Colon (tissue), 2 donors: ENCODE measurements at regions not wholly inside any gene's neighbourhood (a gene's known extent, or its start where the extent isn't known, plus 50 kb on each side); places are given as distances from the start of the nearest gene placed in this dataset.
"Not testable (repeated sequence)": the region's sequence is repeated elsewhere in the genome, so short reads cannot be mapped to it uniquely, and the experiment has no call there.

Experiments
- FAIRE-seq: peaks from 2 replicates; lab custom pipeline; 2012; peaks lifted over from hg19 to GRCh38; lab: Jason Lieb, UNC
- donor health status: control.
- donor health status: control.

- FAIRE-seq = no peak
These were observed 131.3 kb upstream of the CCDC180 start for GRCh38 chr9:97176206-97176605.

GRCh38 chr9:97168174-97168573, 129.2 kb upstream of the CTSV start:
- not testable (repeated sequence) for FAIRE-seq

- not testable (repeated sequence) for FAIRE-seq
These were observed 127.7 kb upstream of the CTSV start for GRCh38 chr9:97166496-97167138.

- FAIRE-seq = no peak
These were observed 121.3 kb upstream of the CTSV start for GRCh38 chr9:97160255-97160654.

- FAIRE-seq = not testable (repeated sequence)
These were observed 119.8 kb upstream of the CTSV start for GRCh38 chr9:97158722-97159121.

GRCh38 chr9:97155441-97155840, 116.5 kb upstream of the CTSV start:
- not testable (repeated sequence) for FAIRE-seq

- FAIRE-seq = no peak
These were observed 115.0 kb upstream of the CTSV start for GRCh38 chr9:97153967-97154366.

GRCh38 chr9:97153160-97153559, 114.2 kb upstream of the CTSV start:
- FAIRE-seq = not testable (repeated sequence)

- FAIRE-seq = not testable (repeated sequence)
These were observed 111.5 kb upstream of the CTSV start for GRCh38 chr9:97150471-97150870.

- not testable (repeated sequence) for FAIRE-seq
These were observed 109.5 kb upstream of the CTSV start for GRCh38 chr9:97148428-97148827.

GRCh38 chr9:97145680-97146079, 106.7 kb upstream of the CTSV start:
- not testable (repeated sequence) for FAIRE-seq

GRCh38 chr9:97140566-97140965, 101.6 kb upstream of the CTSV start:
- no peak for FAIRE-seq

- FAIRE-seq = no peak
These were observed 97.5 kb upstream of the CTSV start for GRCh38 chr9:97136421-97136820.

- not testable (repeated sequence) for FAIRE-seq
These were observed 95.0 kb upstream of the CTSV start for GRCh38 chr9:97133966-97134365.

GRCh38 chr9:97132865-97133264, 93.9 kb upstream of the CTSV start:
- no peak for FAIRE-seq

- not testable (repeated sequence) for FAIRE-seq
These were observed 91.9 kb upstream of the CTSV start for GRCh38 chr9:97130864-97131263.

GRCh38 chr9:97130387-97130786, 91.4 kb upstream of the CTSV start:
- not testable (repeated sequence) for FAIRE-seq

GRCh38 chr9:97128919-97129318, 90.0 kb upstream of the CTSV start:
- FAIRE-seq = no peak

GRCh38 chr9:97124256-97124655, 85.3 kb upstream of the CTSV start:
- FAIRE-seq = no peak

- FAIRE-seq = no peak
These were observed 71.8 kb upstream of the CTSV start for GRCh38 chr9:97110696-97111095.

GRCh38 chr9:97109194-97109811, 70.4 kb upstream of the CTSV start:
- no peak for FAIRE-seq

- not testable (repeated sequence) for FAIRE-seq
These were observed 66.3 kb upstream of the CTSV start for GRCh38 chr9:97105220-97105619.

- not testable (repeated sequence) for FAIRE-seq
These were observed 64.9 kb upstream of the CTSV start for GRCh38 chr9:97103613-97104383.
